Ureter (tissue), 1 donor: ENCODE measurements at regions not wholly inside any gene's neighbourhood (a gene's known extent, or its start where the extent isn't known, plus 50 kb on each side); places are given as distances from the start of the nearest gene placed in this dataset.
"Not testable (repeated sequence)": the region's sequence is repeated elsewhere in the genome, so short reads cannot be mapped to it uniquely, and the experiment has no call there.

Experiments used
- DNase-seq: peaks from one replicate; pipeline ENCODE4 v3.0.0-alpha.2; 2020; ENCODE audit warnings: low spot score
- donor health status: DM: yes; HTN: yes; CAD: no.

GRCh38 chr16:16448423-16448822 is 69.5 kb downstream of the NPIPA7 start:
- DNase-seq, result not testable (repeated sequence)

GRCh38 chr16:16449712-16450237 is 70.8 kb downstream of the NPIPA7 start:
- not testable (repeated sequence) for DNase-seq

- not testable (repeated sequence) for DNase-seq
Measured at GRCh38 chr16:16451721-16452410, 72.9 kb downstream of the NPIPA7 start.

GRCh38 chr16:16458579-16458978 is 79.6 kb downstream of the NPIPA7 start:
- not testable (repeated sequence) for DNase-seq

- not testable (repeated sequence) for DNase-seq
Measured at GRCh38 chr16:16463792-16464191, 84.9 kb downstream of the NPIPA7 start.

GRCh38 chr16:16488919-16489318 is 110.0 kb downstream of the NPIPA7 start:
- DNase-seq, result not testable (repeated sequence)

- not testable (repeated sequence) for DNase-seq
Measured at GRCh38 chr16:16489466-16489865, 110.5 kb downstream of the NPIPA7 start.

GRCh38 chr16:16494114-16494513 is 115.2 kb downstream of the NPIPA7 start:
- not testable (repeated sequence) for DNase-seq

- DNase-seq, result not testable (repeated sequence)
Measured at GRCh38 chr16:16494998-16495397, 116.1 kb downstream of the NPIPA7 start.

- DNase-seq, result not testable (repeated sequence)
Measured at GRCh38 chr16:16499875-16500274, 120.9 kb downstream of the NPIPA7 start.

- DNase-seq, result not testable (repeated sequence)
Measured at GRCh38 chr16:16507041-16507440, 128.1 kb downstream of the NPIPA7 start.

- not testable (repeated sequence) for DNase-seq
Measured at GRCh38 chr16:16508344-16508743, 129.4 kb downstream of the NPIPA7 start.

- not testable (repeated sequence) for DNase-seq
Measured at GRCh38 chr16:16519395-16519794, 140.5 kb downstream of the NPIPA7 start.

GRCh38 chr16:16521239-16522002 is 142.5 kb downstream of the NPIPA7 start:
- not testable (repeated sequence) for DNase-seq

- DNase-seq, result not testable (repeated sequence)
Measured at GRCh38 chr16:16526998-16527397, 148.1 kb downstream of the NPIPA7 start.

- not testable (repeated sequence) for DNase-seq
Measured at GRCh38 chr16:16530744-16531143, 151.8 kb downstream of the NPIPA7 start.

GRCh38 chr16:16535565-16535964 is 156.6 kb downstream of the NPIPA7 start:
- DNase-seq, result not testable (repeated sequence)

- DNase-seq, result not testable (repeated sequence)
Measured at GRCh38 chr16:16536151-16536550, 157.2 kb downstream of the NPIPA7 start.

- not testable (repeated sequence) for DNase-seq
Measured at GRCh38 chr16:16549710-16550109, 170.8 kb downstream of the NPIPA7 start.

GRCh38 chr16:16550824-16551223 is 171.9 kb downstream of the NPIPA7 start:
- not testable (repeated sequence) for DNase-seq

- not testable (repeated sequence) for DNase-seq
Measured at GRCh38 chr16:16552819-16553340, 173.9 kb downstream of the NPIPA7 start.

- not testable (repeated sequence) for DNase-seq
Measured at GRCh38 chr16:16559179-16559740, 180.3 kb downstream of the NPIPA7 start.
